ENCODE measurements at regions not wholly inside any gene's neighbourhood (a gene's known extent, or its start where the extent isn't known, plus 50 kb on each side); places are given as distances from the start of the nearest gene placed in this dataset.

DNA sequence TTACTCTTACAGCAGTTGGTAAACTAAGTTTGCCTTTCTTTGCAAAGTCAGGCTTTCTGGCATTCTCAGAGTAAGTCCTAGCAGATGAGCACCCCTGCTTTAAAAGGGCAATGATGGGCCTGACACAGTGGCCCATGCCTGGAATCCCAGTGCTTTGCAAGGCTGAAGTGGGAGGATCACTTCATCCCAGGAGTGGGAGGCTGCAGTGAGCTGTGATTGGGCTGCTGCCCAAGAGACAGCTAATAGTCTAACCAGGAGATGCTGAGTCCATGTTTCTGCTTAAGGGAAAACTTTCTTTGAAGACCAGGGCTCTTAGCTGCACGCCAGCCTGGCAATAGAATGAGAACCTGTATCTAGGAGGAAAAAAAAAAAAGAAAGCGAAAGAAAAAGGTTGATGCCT is 100.2 kb upstream of the MPP7 start (continued):
- no peak for TF ChIP-seq EZH2phosphoT487 (IDR thresholded peaks at IDR 0.05; ENCODE audit: unreplicated experiment)
- no peak for TF ChIP-seq ZNF114 (CRISPR knock-in tag; IDR thresholded peaks at IDR 0.05)
- no peak for TF ChIP-seq NANOG (IDR thresholded peaks at IDR 0.05; ENCODE audit: borderline replicate concordance)

DNA sequence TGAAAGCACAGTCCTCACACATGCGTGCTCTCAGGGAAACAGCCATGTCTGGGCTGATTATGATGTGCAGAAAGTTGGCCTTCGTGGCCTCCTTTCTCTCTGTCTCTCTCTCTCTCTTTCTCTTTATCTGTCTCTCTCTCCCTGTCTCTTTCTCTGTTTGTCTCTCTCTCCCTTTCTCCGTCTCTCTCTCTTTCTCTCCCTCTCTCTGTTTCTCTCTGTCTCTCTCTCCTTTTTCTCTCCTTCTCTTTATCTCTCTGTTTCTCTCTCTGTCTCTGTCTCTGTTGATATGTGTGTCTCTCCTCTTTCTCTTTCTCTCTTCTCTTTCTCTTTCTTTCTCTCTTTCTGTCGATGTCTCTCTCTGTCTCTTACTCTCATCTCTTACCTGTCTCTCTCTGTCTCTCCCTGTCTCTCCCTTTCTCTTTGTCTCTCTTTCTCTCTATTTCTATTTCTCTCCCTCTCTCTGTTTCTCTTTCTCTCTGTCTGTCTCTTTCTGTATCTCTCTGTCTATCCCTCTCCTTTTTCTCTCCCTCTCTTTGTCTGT is 105.4 kb upstream of the MPP7 start:
- Mint-ChIP-seq H3K9me3 (peaks cover 11% of the 10 kb centered on the region; the same call in 2 of the 3 replicates), H3K27ac (no peak overlapping the region), H3K4me3 (no peak overlapping the region), H3K36me3 (ENCODE audit: low read depth) (peaks cover under 1% of the 10 kb centered on the region; the same call in 1 of the 3 replicates), H3K27me3 (ENCODE audit: insufficient read depth, low read depth, poor library complexity) (no peaks in the 10 kb centered on the region), H3K4me1 (no peaks in the 10 kb centered on the region)
- Histone ChIP-seq H3K79me2 (replicated peaks; ENCODE audit: insufficient read depth) (no peaks in the 10 kb centered on the region), H3K4me3 (no peak overlapping the region), H3K27me3 (ENCODE audit: insufficient read depth) (no peaks in the 10 kb centered on the region), H2AFZ (0 out of 2 replicates have a peak overlapping the region, but pooled peaks have one; percentile 43), H3K4me1 (ENCODE audit: insufficient read depth) (no peaks in the 10 kb centered on the region), H3K27ac (ENCODE audit: low read depth) (no peak overlapping the region), H4K20me1 (replicated peaks; ENCODE audit: insufficient read depth) (no peaks in the 10 kb centered on the region), H3K4me2 (no peak overlapping the region), H3K36me3 (ENCODE audit: insufficient read depth) (no peaks in the 10 kb centered on the region), H3F3A (replicated peaks; ENCODE audit: low read depth) (no peaks in the 10 kb centered on the region), H3K9me2 (ENCODE audit: insufficient read depth) (0 out of 2 replicates have a peak, but pooled peaks cover 3% of the 10 kb centered on the region)
- no peak for DNase-seq (ENCODE audit: low spot score)
- TF ChIP-seq STAT1 (IDR thresholded peaks at IDR 0.05; ENCODE audit: unreplicated experiment) (no peak), NANOG (IDR thresholded peaks at IDR 0.05; ENCODE audit: borderline replicate concordance) (no peak), EZH2 (IDR thresholded peaks at IDR 0.05; ENCODE audit: low read depth, unreplicated experiment) (no peak), ZNF462 (CRISPR knock-in tag; IDR thresholded peaks at IDR 0.05) (no peak), EZH2phosphoT487 (IDR thresholded peaks at IDR 0.05; ENCODE audit: unreplicated experiment) (no peak), REST (IDR thresholded peaks at IDR 0.05; ENCODE audit: unreplicated experiment) (no peak), ZNF331 (CRISPR knock-in tag; IDR thresholded peaks at IDR 0.05; ENCODE audit: low read depth) (no peak), CREB1 (CRISPR knock-in tag; IDR thresholded peaks at IDR 0.05; ENCODE audit: low read depth) (no peak)
- TF ChIP-seq, protein P1, sequence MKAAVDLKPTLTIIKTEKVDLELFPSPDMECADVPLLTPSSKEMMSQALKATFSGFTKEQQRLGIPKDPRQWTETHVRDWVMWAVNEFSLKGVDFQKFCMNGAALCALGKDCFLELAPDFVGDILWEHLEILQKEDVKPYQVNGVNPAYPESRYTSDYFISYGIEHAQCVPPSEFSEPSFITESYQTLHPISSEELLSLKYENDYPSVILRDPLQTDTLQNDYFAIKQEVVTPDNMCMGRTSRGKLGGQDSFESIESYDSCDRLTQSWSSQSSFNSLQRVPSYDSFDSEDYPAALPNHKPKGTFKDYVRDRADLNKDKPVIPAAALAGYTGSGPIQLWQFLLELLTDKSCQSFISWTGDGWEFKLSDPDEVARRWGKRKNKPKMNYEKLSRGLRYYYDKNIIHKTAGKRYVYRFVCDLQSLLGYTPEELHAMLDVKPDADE (IDR thresholded peaks at IDR 0.05), result no peak
- no peak for ATAC-seq
